ENCODE measurements at regions not wholly inside any gene's neighbourhood (a gene's known extent, or its start where the extent isn't known, plus 50 kb on each side); places are given as distances from the start of the nearest gene placed in this dataset.
"Not testable (repeated sequence)": the region's sequence is repeated elsewhere in the genome, so short reads cannot be mapped to it uniquely, and the experiment has no call there.

GRCh38 chrX:79926791-79927190 is 87.8 kb upstream of the TBX22 start:
- TF ChIP-seq E2F1 (CRISPR knock-in tag; IDR thresholded peaks at IDR 0.05); ZNF740 (CRISPR knock-in tag; IDR thresholded peaks at IDR 0.05); ZNF740 (tag; IDR thresholded peaks at IDR 0.05); EZH2 (IDR thresholded peaks at IDR 0.05; ENCODE audit: borderline replicate concordance, low read depth, low read length); TAF7 (tag; IDR thresholded peaks at IDR 0.05); POLR2A (conservative IDR thresholded peaks at IDR 0.05); CTCF (IDR thresholded peaks at IDR 0.05 in 2 of 3, conservative IDR thresholded peaks at IDR 0.05 in 1 of 3; ENCODE audit: insufficient read depth in 2 of 3, low read depth in 1 of 3, low read length in 3 of 3); EP300 (IDR thresholded peaks at IDR 0.05; ENCODE audit: low read length): not testable (repeated sequence)
